Loucy (cell line): ENCODE measurements at regions not wholly inside any gene's neighbourhood (a gene's known extent, or its start where the extent isn't known, plus 50 kb on each side); places are given as distances from the start of the nearest gene placed in this dataset.

Experiments
- EZH2phosphoT487 ChIP-seq: fragments of 200-600 bp; IDR thresholded peaks from 2 replicates; pipeline ENCODE4 v1.6.1; 2018; ENCODE audit warnings: antibody characterized with exemption, mild to moderate bottlenecking, moderate library complexity, borderline replicate concordance
- TF ChIP-seq, protein P1 (sequence below): fragments of 200-600 bp; sonication (generic); conservative IDR thresholded peaks from 2 replicates; pipeline ENCODE4 v1.5.1; 2014; ENCODE audit warnings: mild to moderate bottlenecking, antibody characterized with exemption, low read length

DNA sequence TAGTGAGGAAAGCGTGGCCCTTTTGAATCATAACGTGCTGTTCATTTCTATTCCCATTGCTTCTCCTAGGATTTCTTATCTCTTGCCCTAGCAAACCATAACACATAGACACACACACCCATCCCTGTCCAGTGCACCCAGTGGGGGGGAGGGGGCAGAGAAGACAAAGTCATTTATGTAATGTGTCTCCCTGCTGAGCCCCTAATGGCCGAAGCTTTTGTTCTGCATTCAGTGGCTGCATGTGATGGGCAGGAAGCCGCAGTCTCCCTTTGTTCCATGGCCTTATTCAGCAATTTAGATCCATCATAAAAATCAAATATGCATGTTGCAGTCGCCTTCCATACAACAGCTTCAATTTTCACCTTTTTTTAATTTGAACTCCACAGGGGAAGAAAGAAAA is 325.4 kb downstream of the ZFHX3 start:
- TF ChIP-seq, protein P1, sequence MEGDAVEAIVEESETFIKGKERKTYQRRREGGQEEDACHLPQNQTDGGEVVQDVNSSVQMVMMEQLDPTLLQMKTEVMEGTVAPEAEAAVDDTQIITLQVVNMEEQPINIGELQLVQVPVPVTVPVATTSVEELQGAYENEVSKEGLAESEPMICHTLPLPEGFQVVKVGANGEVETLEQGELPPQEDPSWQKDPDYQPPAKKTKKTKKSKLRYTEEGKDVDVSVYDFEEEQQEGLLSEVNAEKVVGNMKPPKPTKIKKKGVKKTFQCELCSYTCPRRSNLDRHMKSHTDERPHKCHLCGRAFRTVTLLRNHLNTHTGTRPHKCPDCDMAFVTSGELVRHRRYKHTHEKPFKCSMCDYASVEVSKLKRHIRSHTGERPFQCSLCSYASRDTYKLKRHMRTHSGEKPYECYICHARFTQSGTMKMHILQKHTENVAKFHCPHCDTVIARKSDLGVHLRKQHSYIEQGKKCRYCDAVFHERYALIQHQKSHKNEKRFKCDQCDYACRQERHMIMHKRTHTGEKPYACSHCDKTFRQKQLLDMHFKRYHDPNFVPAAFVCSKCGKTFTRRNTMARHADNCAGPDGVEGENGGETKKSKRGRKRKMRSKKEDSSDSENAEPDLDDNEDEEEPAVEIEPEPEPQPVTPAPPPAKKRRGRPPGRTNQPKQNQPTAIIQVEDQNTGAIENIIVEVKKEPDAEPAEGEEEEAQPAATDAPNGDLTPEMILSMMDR: no peak
- TF ChIP-seq EZH2phosphoT487: no peak
